ENCODE measurements at regions not wholly inside any gene's neighbourhood (a gene's known extent, or its start where the extent isn't known, plus 50 kb on each side); places are given as distances from the start of the nearest gene placed in this dataset.

GRCh38 chr12:118645219-118645618, 268.9 kb downstream of the SUDS3 start (continued):
- no peak for TF ChIP-seq USF1 (CRISPR knock-in tag; IDR thresholded peaks at IDR 0.05)
- TF ChIP-seq CBX8 (IDR thresholded peaks at IDR 0.05; ENCODE audit: borderline replicate concordance, extremely low read depth, low read depth, low read length, poor library complexity, severe bottlenecking), result no peak
- peak; percentile 97 for TF ChIP-seq EHMT2 (IDR thresholded peaks at IDR 0.05)
- TF ChIP-seq E2F1 (CRISPR knock-in tag; IDR thresholded peaks at IDR 0.05), result 0 out of 2 replicates have a peak, but pooled peaks have one; percentile 37
- no peak for TF ChIP-seq ZNF384 (IDR thresholded peaks at IDR 0.05; ENCODE audit: low read depth, low read length)
- TF ChIP-seq CCAR2 (IDR thresholded peaks at IDR 0.05; ENCODE audit: low read depth, low read length), result no peak
- TF ChIP-seq ATF6 (CRISPR knock-in tag; IDR thresholded peaks at IDR 0.05), result no peak
- no peak for TF ChIP-seq HCFC1 (IDR thresholded peaks at IDR 0.05; ENCODE audit: low read depth, low read length)
- TF ChIP-seq REST (IDR thresholded peaks at IDR 0.05; ENCODE audit: borderline replicate concordance), result peak; percentile 98
- TF ChIP-seq REST (CRISPR knock-in tag; IDR thresholded peaks at IDR 0.05; ENCODE audit: low read depth), result peak; percentile 94
- no peak for TF ChIP-seq UBTF (IDR thresholded peaks at IDR 0.05; ENCODE audit: borderline replicate concordance in 1 of 2, low read depth in 2 of 2, low read length in 2 of 2)
